ENCODE measurements at regions not wholly inside any gene's neighbourhood (a gene's known extent, or its start where the extent isn't known, plus 50 kb on each side); places are given as distances from the start of the nearest gene placed in this dataset.
A peak's percentile ranks its signal among the peaks of the same experiment; 100 is the strongest.
"Not testable (repeated sequence)": the region's sequence is repeated elsewhere in the genome, so short reads cannot be mapped to it uniquely, and the experiment has no call there.

DNA sequence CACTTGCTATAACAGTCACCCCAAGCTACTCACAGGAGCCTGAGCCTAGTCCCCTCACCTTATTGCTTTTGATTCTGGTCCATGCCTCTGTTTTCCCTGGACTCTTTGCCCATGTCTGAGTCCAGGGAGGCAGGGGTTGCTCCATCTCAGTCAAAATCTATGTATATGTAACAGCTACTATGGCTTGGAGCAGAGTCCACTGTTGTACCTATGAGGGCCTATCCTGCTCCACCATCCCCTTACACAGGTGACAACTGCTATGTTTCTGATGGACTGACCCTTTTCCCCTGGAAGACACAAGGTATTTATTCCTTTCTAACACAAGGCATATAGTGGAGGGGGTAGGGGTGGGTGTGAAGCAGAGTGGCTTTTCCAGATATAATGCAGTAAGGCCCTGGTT is 119.6 kb downstream of the VPREB1 start:
- no peak overlapping the region for H3K4me3 Mint-ChIP-seq
- Histone ChIP-seq H3K27me3 (ENCODE audit: control insufficient read depth, insufficient read depth, low read length) (no peaks in the 10 kb centered on the region), H3K27ac (ENCODE audit: low read length) (no peak overlapping the region), H3K4me1 (ENCODE audit: control insufficient read depth, insufficient read depth, low read length) (peaks cover 2% of the 10 kb centered on the region), H3K36me3 (ENCODE audit: control insufficient read depth, insufficient read depth, low read length) (no peaks in the 10 kb centered on the region), H3K9me3 (ENCODE audit: control insufficient read depth, insufficient read depth, low read length) (no peaks in the 10 kb centered on the region), H3K4me3 (ENCODE audit: low read length) (no peak overlapping the region)
- H3K4me1 Mint-ChIP-seq = no peaks in the 10 kb centered on the region
- no peak overlapping the region for H3K27ac Mint-ChIP-seq
- no peaks in the 10 kb centered on the region for H3K9me3 Mint-ChIP-seq
- peaks cover 24 to 27% of the 10 kb centered on the region in 2 donors for H3K27me3 Mint-ChIP-seq (ENCODE audit: low read depth in 2 of 2)
- DNase-seq (no peak), ATAC-seq (no peak)
- intact Hi-C loops (cut with micrococcal nuclease) = no loop called here
- H3K36me3 Mint-ChIP-seq = no peaks in the 10 kb centered on the region
- TF ChIP-seq, protein P1, sequence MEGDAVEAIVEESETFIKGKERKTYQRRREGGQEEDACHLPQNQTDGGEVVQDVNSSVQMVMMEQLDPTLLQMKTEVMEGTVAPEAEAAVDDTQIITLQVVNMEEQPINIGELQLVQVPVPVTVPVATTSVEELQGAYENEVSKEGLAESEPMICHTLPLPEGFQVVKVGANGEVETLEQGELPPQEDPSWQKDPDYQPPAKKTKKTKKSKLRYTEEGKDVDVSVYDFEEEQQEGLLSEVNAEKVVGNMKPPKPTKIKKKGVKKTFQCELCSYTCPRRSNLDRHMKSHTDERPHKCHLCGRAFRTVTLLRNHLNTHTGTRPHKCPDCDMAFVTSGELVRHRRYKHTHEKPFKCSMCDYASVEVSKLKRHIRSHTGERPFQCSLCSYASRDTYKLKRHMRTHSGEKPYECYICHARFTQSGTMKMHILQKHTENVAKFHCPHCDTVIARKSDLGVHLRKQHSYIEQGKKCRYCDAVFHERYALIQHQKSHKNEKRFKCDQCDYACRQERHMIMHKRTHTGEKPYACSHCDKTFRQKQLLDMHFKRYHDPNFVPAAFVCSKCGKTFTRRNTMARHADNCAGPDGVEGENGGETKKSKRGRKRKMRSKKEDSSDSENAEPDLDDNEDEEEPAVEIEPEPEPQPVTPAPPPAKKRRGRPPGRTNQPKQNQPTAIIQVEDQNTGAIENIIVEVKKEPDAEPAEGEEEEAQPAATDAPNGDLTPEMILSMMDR (IDR thresholded peaks at IDR 0.05) = no peak

DNA sequence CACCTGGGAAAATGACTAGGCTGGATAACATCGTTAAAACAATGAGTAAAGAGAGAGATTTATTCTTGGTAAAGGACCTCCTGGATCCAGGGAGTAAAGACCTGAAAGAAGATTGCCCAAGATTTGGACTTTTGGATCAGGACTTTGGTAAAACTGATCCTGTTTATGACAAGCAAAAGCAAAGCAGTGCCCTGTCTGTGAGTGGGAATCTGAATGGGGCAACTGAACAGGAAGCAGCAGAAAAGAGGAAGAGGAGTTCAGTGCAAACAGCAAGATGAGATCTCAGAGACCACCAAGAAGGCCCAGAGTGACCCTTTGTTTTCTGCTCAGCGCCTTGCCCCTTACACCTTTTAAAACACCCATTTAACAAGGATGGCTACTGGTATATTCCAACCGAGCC is 122.0 kb downstream of the VPREB1 start:
- Mint-ChIP-seq H3K4me1 (no peaks in the 10 kb centered on the region), H3K27ac (no peak overlapping the region), H3K36me3 (no peaks in the 10 kb centered on the region), H3K27me3 (ENCODE audit: low read depth in 2 of 2) (peaks cover 21 to 25% of the 10 kb centered on the region in 2 donors), H3K9me3 (no peaks in the 10 kb centered on the region), H3K4me3 (no peak overlapping the region)
- 21% methylated on average over 3 of the region's 3 CpGs for WGBS (ENCODE audit: insufficient coverage)
- intact Hi-C loops (cut with micrococcal nuclease) = no loop called here
- no peaks in the 10 kb centered on the region for H3K27me3 ChIP-seq (ENCODE audit: control insufficient read depth, insufficient read depth, low read length)
- ATAC-seq = no peak
- DNase-seq = no peak
- H3K9me3 ChIP-seq (ENCODE audit: control insufficient read depth, insufficient read depth, low read length) = no peaks in the 10 kb centered on the region
- no peaks in the 10 kb centered on the region for H3K36me3 ChIP-seq (ENCODE audit: control insufficient read depth, insufficient read depth, low read length)
- H3K4me3 ChIP-seq (ENCODE audit: low read length) = no peak overlapping the region
- H3K4me1 ChIP-seq (ENCODE audit: control insufficient read depth, insufficient read depth, low read length) = peaks cover 6% of the 10 kb centered on the region
- TF ChIP-seq, protein P1 (IDR thresholded peaks at IDR 0.05) = no peak
- no peak overlapping the region for H3K27ac ChIP-seq (ENCODE audit: low read length)

DNA sequence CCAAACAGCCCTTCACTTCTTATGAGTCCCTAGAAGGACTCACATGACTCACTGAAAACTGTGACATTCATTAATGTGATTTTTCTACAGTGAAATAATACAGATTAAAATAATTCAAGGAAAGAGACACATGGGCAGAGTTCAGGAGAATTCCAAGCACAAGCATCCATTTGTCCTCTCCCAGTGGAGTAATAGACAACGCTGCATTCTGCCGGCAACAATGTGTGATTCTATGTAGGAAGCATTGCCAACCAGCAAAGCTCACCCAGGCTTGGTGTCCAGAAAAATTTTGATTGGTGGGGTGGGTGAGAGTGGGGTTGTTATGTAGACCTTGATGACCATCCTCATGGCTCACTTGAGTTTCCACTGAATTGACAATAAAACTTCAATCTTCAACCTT is 123.9 kb downstream of the VPREB1 start:
- ATAC-seq (no peak), DNase-seq (no peak)
- H3K4me3 ChIP-seq (ENCODE audit: low read length) = no peak overlapping the region
- no peaks in the 10 kb centered on the region for H3K36me3 Mint-ChIP-seq
- no peaks in the 10 kb centered on the region for H3K36me3 ChIP-seq (ENCODE audit: control insufficient read depth, insufficient read depth, low read length)
- TF ChIP-seq, protein P1 (IDR thresholded peaks at IDR 0.05) = no peak
- no peaks in the 10 kb centered on the region for H3K9me3 ChIP-seq (ENCODE audit: control insufficient read depth, insufficient read depth, low read length)
- H3K27me3 Mint-ChIP-seq (ENCODE audit: low read depth in 2 of 2) = peaks cover 25 to 29% of the 10 kb centered on the region in 2 donors
- H3K4me1 ChIP-seq (ENCODE audit: control insufficient read depth, insufficient read depth, low read length) = peaks cover 4% of the 10 kb centered on the region
- H3K4me1 Mint-ChIP-seq = no peaks in the 10 kb centered on the region
- no peak overlapping the region for H3K27ac Mint-ChIP-seq
- no peaks in the 10 kb centered on the region for H3K9me3 Mint-ChIP-seq
- no peaks in the 10 kb centered on the region for H3K27me3 ChIP-seq (ENCODE audit: control insufficient read depth, insufficient read depth, low read length)
- no peak overlapping the region for H3K4me3 Mint-ChIP-seq
- no peak overlapping the region for H3K27ac ChIP-seq (ENCODE audit: low read length)
- 100% methylated on average over 2 of the region's 2 CpGs for WGBS (ENCODE audit: insufficient coverage)
- intact Hi-C loops (cut with micrococcal nuclease) = no loop called here

DNA sequence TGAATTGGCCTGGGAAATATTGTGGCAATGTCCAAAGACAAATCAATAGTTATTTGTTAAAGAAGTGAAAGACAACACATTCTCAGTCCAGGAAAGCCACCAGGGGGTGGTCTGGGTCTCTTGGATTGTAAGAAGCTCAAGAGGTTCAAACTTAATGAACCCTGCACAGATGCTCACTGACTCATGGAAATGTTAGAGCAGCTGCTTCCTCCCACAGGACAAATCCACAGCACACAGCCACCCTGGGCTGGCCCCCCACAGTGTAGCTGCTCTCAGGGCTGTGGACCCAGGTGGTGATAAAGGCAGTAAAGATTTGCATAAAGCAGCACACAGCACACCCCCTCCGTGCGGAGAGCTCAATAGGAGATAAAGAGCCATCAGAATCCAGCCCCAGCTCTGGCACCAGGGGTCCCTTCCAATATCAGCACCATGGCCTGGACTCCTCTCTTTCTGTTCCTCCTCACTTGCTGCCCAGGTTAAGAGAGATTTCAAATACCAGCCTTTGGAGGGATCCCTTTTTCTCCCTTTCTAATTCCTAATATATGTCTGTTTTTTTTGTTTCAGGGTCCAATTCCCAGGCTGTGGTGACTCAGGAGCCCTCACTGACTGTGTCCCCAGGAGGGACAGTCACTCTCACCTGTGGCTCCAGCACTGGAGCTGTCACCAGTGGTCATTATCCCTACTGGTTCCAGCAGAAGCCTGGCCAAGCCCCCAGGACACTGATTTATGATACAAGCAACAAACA is 124.8 kb downstream of the VPREB1 start:
- intact Hi-C loops (cut with micrococcal nuclease); H3K4me1 Mint-ChIP-seq; H3K27ac Mint-ChIP-seq; H3K4me1 ChIP-seq (ENCODE audit: control insufficient read depth, insufficient read depth, low read length); H3K4me3 Mint-ChIP-seq; H3K9me3 Mint-ChIP-seq; H3K36me3 Mint-ChIP-seq; H3K4me3 ChIP-seq (ENCODE audit: low read length); H3K27me3 ChIP-seq (ENCODE audit: control insufficient read depth, insufficient read depth, low read length); H3K9me3 ChIP-seq (ENCODE audit: control insufficient read depth, insufficient read depth, low read length); DNase-seq; H3K36me3 ChIP-seq (ENCODE audit: control insufficient read depth, insufficient read depth, low read length): not testable (repeated sequence)
- H3K27ac ChIP-seq (ENCODE audit: low read length) = peak overlapping the region; percentile 5
- ATAC-seq = peak in 2 of 3 donors; percentile 28 to 29
- WGBS (ENCODE audit: insufficient coverage) = 0% methylated on average over 2 of the region's 2 CpGs
- H3K27me3 Mint-ChIP-seq (ENCODE audit: low read depth in 2 of 2) = peaks cover 29 to 36% of the 10 kb centered on the region in 2 donors

All from natural killer cell (primary cell).